Raji (cell line): ENCODE measurements at regions not wholly inside any gene's neighbourhood (a gene's known extent, or its start where the extent isn't known, plus 50 kb on each side); places are given as distances from the start of the nearest gene placed in this dataset.

Experiments
- POLR2A ChIP-seq: IDR thresholded peaks from 2 replicates; pipeline ENCODE4 v1.6.1; 2011; ENCODE audit warnings: low read depth, low read length, control low read depth; ENCODE audit not compliant: insufficient read depth

DNA sequence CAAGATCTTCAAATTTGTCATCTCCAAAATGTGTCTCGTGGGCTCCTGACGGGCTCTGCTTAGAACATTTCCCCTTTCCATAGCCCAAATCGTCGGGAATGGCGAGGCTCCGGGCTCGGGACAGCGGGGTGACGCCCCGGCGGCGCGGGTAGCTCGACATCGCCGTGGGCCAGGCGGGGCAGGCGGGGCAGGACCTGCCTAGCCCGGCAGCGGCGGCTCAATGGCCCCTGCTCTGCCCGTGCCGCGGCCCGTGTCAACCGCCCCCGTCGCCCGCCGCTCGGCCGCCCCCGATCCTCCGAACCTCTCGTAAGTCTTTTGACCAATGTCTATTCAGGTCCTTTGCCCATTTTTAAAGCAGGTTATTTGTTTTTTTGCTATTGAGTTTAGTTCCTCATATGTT, 111.2 kb downstream of the PMAIP1 start:
- no peak for TF ChIP-seq POLR2A

DNA sequence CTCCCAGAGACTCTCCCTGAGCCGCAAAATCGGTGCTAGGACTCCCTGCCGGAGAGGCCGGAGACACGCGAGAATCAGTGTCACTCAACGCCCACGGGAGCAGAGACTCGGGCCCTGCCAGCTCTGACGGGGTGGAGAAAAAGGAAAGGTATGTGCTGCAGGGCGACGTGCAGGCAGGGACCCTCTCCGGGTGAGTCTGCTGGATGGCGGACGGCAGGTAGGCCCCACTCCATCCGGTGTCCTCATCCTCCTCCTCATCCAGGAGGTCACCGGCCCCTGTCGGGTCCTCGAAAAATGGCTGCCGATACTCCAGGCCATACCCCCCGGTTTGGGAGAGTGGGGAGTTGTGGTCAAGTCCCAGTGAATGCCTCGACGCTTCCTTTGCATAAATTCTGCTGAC, 110.7 kb downstream of the PMAIP1 start:
- TF ChIP-seq POLR2A, result no peak

DNA sequence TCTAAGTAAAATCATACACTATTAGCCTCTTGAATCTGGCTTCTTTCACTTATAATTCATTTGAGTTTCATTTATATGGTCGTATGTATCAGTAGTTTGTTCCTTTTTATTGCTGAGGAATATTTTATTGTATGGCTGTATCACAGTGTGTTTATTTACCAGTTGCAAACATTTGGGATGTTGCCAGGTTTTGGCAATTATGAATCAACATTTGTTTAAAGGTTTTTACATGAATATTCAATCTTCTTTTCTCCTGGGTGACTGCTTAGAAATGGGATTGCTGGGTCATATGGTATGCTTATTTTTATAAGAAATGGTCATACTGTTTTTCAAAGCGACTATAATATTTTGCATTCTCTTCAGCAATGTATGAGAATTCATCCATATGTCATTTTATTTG, 107.9 kb downstream of the PMAIP1 start:
- no peak for TF ChIP-seq POLR2A

DNA sequence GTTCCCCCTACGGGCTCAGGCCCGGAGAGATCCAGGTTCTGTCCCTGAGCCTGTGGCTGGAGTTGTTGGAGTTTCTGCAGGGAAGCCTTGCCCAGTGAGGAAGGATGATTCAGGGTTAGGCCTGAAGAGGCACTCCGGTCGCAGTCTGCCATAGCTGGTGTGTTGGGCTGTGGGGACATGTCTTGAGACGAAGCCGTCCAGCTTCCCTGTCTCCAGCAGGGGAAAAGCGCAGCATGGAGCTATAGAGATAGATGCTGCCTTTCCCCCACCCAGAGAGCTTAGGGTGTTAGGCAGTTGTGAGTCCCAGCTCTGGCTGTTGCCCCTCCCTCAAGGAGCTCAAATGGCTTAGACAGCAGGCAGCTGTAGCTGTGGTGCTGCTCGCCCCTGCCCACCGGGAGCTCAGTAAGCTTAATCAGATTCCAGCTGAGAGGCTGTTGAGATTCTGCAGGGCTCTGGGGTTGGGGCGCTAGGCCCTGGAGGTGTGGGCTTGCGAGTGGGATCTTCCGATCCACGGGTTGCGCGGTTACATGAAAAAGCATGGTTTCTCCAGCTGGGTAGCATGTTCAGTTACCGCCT, 103.9 kb downstream of the PMAIP1 start:
- TF ChIP-seq POLR2A, result no peak

DNA sequence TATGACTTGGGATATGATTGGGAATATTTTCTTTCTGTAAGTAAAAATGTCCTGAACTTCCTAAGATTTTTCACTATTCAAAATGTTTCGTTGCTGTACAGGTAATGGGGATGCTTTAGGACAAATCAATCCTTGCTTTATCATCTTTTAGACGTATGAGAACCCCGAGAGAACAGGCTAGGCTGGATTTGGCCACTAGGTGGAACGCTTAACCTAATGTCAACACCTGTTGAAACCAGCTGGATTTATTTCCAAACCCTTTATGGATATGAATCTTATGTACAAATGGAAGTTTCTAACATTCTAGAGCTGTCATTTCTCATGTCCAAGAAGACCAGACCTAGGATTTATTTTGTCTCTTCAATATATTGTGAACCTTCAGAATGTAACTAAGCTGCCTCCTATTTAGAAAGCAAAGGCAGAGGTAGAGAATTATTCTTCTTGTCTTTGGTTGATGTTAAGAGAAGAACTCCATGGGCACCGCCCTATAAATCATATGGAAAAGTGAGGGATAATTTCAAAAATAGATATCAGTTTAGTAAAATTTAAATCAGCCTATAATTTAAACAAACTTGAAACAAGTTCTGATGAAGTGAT, 96.7 kb downstream of the PMAIP1 start:
- TF ChIP-seq POLR2A, result no peak

DNA sequence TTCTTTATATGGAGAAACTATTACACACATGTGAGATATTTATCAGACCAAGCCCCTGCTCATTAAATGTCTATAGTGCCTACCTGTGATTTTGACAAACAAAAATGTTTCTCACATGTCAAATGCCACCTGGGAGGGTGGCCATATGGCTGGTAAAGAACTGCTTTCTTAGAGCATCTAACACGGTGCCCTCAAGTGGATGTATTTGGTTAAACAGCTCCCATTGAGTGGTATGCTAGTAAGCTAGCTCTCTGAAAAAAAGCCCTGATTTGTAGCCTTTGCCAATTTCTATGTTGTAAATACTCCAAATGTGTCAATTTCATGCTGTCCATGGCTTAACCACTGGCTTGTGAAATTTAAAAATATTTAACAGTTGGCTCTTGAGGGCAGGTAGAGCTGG, 94.6 kb downstream of the PMAIP1 start:
- no peak for TF ChIP-seq POLR2A

DNA sequence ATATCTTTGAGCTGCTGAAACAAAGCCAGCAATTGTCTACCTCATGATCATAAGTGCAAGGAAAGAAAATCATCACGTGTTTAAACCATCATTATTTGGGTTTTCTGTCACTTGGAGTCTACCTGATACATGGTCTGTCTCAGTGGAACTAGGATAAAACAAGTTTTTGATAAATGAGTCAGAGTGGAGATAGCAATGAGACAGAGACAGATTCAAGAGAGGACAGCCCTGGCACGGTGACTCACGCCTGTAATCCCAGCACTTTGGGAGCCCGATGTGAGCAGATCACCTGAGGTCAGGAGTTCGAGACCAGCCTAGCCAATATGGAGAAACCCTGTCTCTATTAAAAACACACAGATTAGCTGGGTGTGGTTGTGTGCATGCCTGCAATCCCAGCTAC, 93.8 kb downstream of the PMAIP1 start:
- no peak for TF ChIP-seq POLR2A

DNA sequence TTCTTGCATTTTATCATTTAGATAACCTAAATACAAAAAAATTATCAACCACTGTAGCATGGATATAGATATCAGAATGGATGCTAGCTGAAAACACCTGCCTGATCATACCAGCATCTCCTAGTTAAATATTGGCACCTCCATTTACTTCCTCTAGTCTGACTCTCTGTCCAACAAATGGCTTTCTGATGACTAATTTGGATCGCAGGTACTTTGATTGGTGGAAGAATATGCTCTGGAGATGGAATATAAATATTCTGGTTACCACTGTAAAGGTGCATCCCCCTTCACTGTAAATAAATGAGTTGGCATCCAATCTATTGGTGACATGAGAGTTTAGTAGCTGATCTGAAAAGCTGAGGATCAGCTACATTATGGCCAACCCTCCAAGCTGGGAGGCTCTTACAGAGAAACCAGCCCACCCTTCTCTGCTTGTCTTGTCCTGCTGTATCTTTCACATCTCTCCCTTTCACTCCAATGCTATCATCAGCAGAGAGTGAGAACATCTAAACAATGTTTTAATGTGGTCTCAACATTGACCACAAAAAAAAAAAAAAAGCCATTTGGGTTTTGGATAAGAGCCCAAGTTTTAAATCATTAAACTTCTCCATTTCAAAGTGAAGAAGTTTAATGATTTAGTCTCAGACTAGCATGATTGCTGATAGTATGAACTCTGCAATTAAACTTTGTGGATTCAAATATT, 90.5 kb downstream of the PMAIP1 start:
- no peak for TF ChIP-seq POLR2A

DNA sequence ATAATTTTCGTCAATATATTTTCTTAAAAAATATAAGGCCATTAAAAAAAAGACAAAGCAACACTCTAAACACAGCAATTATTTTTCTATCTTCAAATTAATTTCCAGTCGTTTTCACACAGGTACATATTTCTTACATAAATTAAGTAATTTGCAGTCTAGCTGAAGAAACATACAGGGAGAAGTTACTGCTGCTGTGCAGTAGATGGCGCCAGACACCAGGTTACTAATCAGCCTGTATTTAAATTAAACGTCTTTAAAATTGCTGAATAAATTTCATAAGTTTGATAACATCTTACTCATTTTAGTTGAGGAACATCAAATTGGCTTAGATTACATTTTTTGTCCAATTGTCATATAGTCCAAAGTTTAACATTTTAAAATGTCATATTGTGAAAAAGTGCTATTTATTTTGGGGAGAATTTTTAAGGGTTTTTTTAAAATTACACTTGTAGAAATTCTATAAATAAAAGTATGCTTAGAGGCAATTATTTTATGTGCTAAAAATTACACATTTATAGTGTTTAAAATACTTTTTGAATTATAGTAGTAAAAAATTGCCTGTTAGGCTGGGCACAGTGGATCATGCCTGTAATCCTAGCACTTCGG, 88.4 kb downstream of the PMAIP1 start:
- TF ChIP-seq POLR2A, result no peak

DNA sequence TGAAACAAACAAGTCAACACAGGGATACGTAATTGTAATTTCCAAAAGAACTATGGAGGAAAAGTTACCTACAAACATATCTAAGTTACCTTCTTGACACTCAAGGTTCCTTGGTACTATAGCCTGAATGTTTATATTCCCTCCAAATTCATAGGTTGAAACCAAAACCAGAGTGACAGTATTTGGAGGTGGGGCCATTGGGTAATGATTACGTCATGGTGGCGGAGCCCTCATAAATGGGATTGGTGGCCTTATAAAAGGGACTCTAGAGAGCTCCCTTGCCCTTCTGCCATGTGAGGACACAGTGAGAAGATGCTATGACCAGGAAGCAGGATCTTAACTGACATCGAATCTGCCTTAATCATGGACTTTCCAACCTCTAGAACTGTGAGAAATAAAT, 87.3 kb downstream of the PMAIP1 start:
- no peak for TF ChIP-seq POLR2A

DNA sequence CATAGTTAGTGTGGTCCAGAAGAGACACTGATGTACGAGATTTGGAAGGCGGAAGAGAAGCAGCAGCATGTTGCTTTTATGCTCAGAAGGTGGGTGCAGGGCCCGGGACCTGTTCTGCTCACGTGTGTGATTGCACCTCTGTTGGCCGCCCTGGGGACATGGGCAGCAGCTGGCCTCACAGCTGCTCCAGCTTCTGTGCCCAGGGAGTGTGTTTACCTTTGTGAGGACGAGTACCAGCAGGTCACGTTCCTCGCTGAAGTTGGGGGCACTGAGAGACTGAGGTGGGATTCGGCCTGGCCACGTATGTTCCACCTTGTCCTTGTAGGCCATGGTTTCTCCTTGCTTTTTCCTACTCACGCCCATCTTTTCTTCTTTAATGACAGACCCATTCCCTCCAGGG, 86.3 kb downstream of the PMAIP1 start:
- no peak for TF ChIP-seq POLR2A

DNA sequence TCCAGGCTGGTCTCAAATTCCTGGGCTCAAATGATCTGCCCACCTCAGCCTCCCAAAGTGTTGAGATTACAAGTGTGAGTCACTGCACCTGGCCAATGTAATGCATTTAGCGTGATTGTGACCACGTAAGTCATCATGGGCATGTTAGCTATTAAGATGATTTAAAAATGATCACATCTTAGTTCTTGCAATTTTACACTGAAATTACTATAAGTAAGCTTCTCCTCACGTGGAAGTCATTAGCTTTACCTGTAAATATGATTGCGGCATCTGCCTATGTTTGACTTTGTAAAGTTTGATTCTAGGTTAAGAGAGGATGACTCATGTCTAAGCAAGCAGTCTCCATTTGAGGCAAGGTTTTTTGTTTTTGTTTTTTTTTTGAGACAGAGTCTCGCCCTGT, 85.5 kb downstream of the PMAIP1 start:
- TF ChIP-seq POLR2A, result no peak

DNA sequence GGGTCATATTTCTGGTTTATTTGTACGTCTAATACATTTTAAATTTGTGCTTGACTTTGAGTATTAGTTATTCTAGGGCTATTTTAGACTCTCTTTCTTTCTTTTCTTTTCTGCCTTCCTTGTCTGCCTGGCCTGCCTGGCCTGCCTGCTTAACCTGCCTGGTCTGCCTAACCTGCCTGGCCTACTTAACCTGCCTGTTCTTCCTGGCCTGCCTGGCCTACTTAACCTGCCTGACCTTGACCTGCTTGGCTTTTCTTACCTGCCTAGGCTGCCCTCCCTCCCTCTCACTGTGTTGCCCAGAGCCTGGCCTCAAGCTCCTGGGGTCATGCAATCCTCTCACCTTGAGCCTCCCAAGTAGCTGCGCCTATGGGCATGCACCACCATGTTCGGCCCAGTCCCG, 83.7 kb downstream of the PMAIP1 start:
- TF ChIP-seq POLR2A, result no peak

DNA sequence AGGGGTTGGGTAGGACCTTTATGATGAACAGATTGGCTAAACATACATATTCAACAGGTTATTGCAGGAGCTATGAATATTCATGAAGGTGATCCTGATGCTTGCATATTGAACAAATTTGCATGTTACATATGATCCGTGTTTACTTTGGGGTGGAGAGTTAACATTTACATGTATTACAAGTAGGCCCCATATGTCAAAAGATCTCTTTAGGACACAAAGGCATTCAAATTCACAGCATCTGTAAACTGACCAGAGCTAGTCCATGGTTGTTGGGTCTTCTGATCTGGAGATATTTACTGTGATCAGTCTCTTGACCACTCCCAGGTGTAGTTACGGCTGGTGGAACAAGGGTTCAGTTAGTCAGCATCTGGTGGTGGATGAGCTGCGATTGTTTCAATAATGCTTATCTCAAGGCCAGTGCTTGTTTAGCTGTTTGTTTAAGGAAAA, 80.4 kb downstream of the PMAIP1 start:
- TF ChIP-seq POLR2A, result no peak

DNA sequence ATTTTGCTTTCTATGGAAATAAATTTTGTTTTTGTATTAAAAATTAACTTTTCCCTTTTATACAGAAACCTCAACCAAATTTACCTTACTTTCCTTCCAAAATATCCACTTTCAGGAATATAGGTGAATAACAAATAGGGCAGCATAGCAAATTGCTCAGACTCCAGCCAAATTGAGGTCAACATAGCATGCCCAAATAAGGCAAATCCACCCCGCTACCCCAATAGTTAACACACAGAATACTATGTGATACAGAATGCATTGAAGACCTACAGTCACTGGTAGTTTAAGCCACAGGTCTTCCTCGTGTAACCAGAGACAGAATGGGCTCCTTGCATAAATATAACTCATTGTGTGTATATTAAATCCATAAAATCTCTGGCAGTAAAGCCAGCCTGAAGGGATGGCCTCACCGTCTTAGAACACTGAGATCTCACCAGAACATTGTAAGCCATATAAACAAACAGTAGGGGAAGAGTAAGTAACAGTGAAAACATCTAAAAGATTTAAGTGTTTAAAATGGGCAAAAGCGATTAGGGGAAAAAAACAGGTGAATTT, 72.2 kb downstream of the PMAIP1 start:
- TF ChIP-seq POLR2A, result no peak

DNA sequence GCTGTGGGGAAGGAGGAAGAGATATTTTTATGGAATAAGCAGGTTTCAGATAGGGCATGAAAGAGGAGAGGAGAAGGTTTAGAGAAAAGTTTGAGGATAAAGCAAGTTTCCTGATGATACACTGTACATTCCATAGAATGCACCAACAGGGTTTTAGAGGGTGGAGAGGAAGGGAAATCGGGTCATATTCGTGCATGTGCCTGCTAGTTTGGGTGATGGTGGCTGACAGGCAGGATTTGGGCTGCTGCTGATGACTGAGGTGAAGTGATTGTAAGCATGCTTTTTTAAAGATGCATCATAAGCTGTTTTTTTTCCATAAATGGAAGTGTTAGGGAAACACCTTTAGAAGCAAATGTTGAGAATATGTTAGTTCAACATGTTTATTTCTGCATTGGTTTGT, 68.8 kb downstream of the PMAIP1 start:
- no peak for TF ChIP-seq POLR2A
